Astrocyte (in vitro differentiated cells and primary cell): ENCODE measurements at regions not wholly inside any gene's neighbourhood (a gene's known extent, or its start where the extent isn't known, plus 50 kb on each side); places are given as distances from the start of the nearest gene placed in this dataset.
"Not testable (repeated sequence)": the region's sequence is repeated elsewhere in the genome, so short reads cannot be mapped to it uniquely, and the experiment has no call there.

Experiments
- EZH2 ChIP-seq: IDR thresholded peaks from 2 replicates; pipeline ENCODE4 v1.6.1; 2012; ENCODE audit warnings: mild to moderate bottlenecking, low read length, inconsistent platforms; ENCODE audit not compliant: insufficient read depth
- TF ChIP-seq, protein P1 (sequence below): IDR thresholded peaks from 2 replicates; pipeline ENCODE4 v1.5.1; 2011; ENCODE audit warnings: low read depth, mild to moderate bottlenecking, inconsistent platforms, low read length, moderate library complexity; ENCODE audit not compliant: insufficient read depth

DNA sequence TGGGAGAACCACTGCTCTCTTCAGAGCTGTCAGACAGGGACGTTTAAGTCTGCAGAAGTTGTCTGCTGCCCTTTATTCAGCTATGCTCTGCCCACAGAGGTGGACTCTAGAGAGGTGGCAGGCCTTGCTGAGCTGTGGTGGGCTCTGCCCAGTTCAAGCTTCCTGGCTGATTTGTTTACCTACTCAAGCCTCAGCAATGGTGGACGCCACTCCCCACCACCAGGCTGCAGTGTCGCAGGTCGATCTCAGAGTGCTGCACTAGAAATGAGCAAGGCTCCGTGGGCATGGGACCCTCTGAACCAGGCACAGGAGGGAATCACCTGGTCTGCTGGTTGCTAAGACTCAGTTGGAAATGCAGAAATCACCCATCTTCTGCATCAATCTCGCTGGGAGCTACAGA is 223.4 kb upstream of the IRAK1BP1 start:
- TF ChIP-seq, protein P1, sequence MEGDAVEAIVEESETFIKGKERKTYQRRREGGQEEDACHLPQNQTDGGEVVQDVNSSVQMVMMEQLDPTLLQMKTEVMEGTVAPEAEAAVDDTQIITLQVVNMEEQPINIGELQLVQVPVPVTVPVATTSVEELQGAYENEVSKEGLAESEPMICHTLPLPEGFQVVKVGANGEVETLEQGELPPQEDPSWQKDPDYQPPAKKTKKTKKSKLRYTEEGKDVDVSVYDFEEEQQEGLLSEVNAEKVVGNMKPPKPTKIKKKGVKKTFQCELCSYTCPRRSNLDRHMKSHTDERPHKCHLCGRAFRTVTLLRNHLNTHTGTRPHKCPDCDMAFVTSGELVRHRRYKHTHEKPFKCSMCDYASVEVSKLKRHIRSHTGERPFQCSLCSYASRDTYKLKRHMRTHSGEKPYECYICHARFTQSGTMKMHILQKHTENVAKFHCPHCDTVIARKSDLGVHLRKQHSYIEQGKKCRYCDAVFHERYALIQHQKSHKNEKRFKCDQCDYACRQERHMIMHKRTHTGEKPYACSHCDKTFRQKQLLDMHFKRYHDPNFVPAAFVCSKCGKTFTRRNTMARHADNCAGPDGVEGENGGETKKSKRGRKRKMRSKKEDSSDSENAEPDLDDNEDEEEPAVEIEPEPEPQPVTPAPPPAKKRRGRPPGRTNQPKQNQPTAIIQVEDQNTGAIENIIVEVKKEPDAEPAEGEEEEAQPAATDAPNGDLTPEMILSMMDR, result not testable (repeated sequence)
- not testable (repeated sequence) for TF ChIP-seq EZH2
